HEK293 (cell line): ENCODE measurements at regions not wholly inside any gene's neighbourhood (a gene's known extent, or its start where the extent isn't known, plus 50 kb on each side); places are given as distances from the start of the nearest gene placed in this dataset.

ENCODE experiments used
- HOXD13 ChIP-seq: sonication (generic); formaldehyde crosslinking; IDR thresholded peaks from 2 replicates; pipeline ENCODE4 v1.8.0; 2022; ENCODE audit warnings: missing genetic modification reagents, borderline replicate concordance
- KLF17 ChIP-seq: fragments of 450-650 bp; formaldehyde crosslinking; IDR thresholded peaks from 2 replicates; pipeline ENCODE4 v1.5.1; 2016; ENCODE audit warnings: missing biosample characterization, missing genetic modification characterization
- REST ChIP-seq: fragments of 450-650 bp; formaldehyde crosslinking; IDR thresholded peaks from 2 replicates; pipeline ENCODE4 v1.5.1; 2016; ENCODE audit warnings: missing biosample characterization, missing genetic modification characterization
- SETDB1 ChIP-seq: IDR thresholded peaks from one replicate; pipeline ENCODE4 v1.6.1; 2017; ENCODE audit warnings: mild to moderate bottlenecking, low read length, moderate library complexity, mixed read lengths; ENCODE audit not compliant: insufficient read length
- ZBTB21 ChIP-seq: fragments of 450-650 bp; formaldehyde crosslinking; IDR thresholded peaks from 2 replicates; pipeline ENCODE4 v1.5.1; 2017; ENCODE audit warnings: missing biosample characterization, missing genetic modification characterization
- ZBTB48 ChIP-seq: fragments of 450-650 bp; formaldehyde crosslinking; IDR thresholded peaks from 2 replicates; pipeline ENCODE4 v1.5.1; 2016; ENCODE audit warnings: missing biosample characterization, missing genetic modification characterization
- ZBTB7A ChIP-seq: fragments of 450-650 bp; formaldehyde crosslinking; IDR thresholded peaks from 2 replicates; pipeline ENCODE4 v1.5.1; 2016; ENCODE audit warnings: low read depth, missing biosample characterization, missing genetic modification characterization
- ZBTB8A ChIP-seq: fragments of 450-650 bp; formaldehyde crosslinking; IDR thresholded peaks from 2 replicates; pipeline ENCODE4 v1.5.1; 2016; ENCODE audit warnings: missing biosample characterization, missing genetic modification characterization
- ZFP37 ChIP-seq: fragments of 450-650 bp; formaldehyde crosslinking; IDR thresholded peaks from 2 replicates; pipeline ENCODE4 v1.5.1; 2016; ENCODE audit warnings: missing biosample characterization, missing genetic modification characterization
- ZNF114 ChIP-seq: fragments of 450-650 bp; formaldehyde crosslinking; IDR thresholded peaks from 2 replicates; pipeline ENCODE4 v1.5.0; 2017; ENCODE audit warnings: missing biosample characterization, missing genetic modification characterization
- ZNF157 ChIP-seq: fragments of 450-650 bp; formaldehyde crosslinking; IDR thresholded peaks from 2 replicates; pipeline ENCODE4 v1.5.1; 2016; ENCODE audit warnings: missing biosample characterization, missing genetic modification characterization
- ZNF175 ChIP-seq: fragments of 450-650 bp; formaldehyde crosslinking; IDR thresholded peaks from 2 replicates; pipeline ENCODE4 v1.5.1; 2016; ENCODE audit warnings: missing biosample characterization, missing genetic modification characterization
- ZNF24 ChIP-seq: fragments of 450-650 bp; formaldehyde crosslinking; IDR thresholded peaks from 2 replicates; pipeline ENCODE4 v1.5.1; 2016; ENCODE audit warnings: missing biosample characterization, missing genetic modification characterization
- ZNF335 ChIP-seq: fragments of 450-650 bp; formaldehyde crosslinking; conservative IDR thresholded peaks from 2 replicates; pipeline ENCODE4 v1.5.1; 2016; ENCODE audit warnings: missing biosample characterization, missing genetic modification characterization
- ZNF416 ChIP-seq: fragments of 450-650 bp; formaldehyde crosslinking; IDR thresholded peaks from 2 replicates; pipeline ENCODE4 v1.5.1; 2016; ENCODE audit warnings: missing biosample characterization, missing genetic modification characterization
- ZNF423 ChIP-seq: fragments of 450-650 bp; formaldehyde crosslinking; IDR thresholded peaks from 2 replicates; pipeline ENCODE4 v1.5.1; 2016; ENCODE audit warnings: missing biosample characterization, missing genetic modification characterization
- ZNF48 ChIP-seq: fragments of 450-650 bp; formaldehyde crosslinking; IDR thresholded peaks from 2 replicates; pipeline ENCODE4 v1.5.1; 2016; ENCODE audit warnings: missing biosample characterization, missing genetic modification characterization
- ZNF529 ChIP-seq: fragments of 450-650 bp; formaldehyde crosslinking; IDR thresholded peaks from 2 replicates; pipeline ENCODE4 v1.5.1; 2017; ENCODE audit warnings: missing genetic modification characterization, missing biosample characterization; ENCODE audit not compliant: insufficient replicate concordance
- ZNF555 ChIP-seq: fragments of 450-650 bp; formaldehyde crosslinking; conservative IDR thresholded peaks from 2 replicates; pipeline ENCODE4 v1.5.1; 2017; ENCODE audit warnings: missing biosample characterization, mild to moderate bottlenecking, missing genetic modification characterization, inconsistent platforms
- ZNF600 ChIP-seq: fragments of 450-650 bp; formaldehyde crosslinking; IDR thresholded peaks from 2 replicates; pipeline ENCODE4 v1.5.1; 2016; ENCODE audit warnings: missing biosample characterization, missing genetic modification characterization
- ZNF621 ChIP-seq: fragments of 450-650 bp; formaldehyde crosslinking; IDR thresholded peaks from 2 replicates; pipeline ENCODE4 v1.5.1; 2017; ENCODE audit warnings: missing biosample characterization, missing genetic modification characterization
- ZNF660 ChIP-seq: fragments of 450-650 bp; IDR thresholded peaks from 2 replicates; pipeline ENCODE4 v1.5.1; 2018; ENCODE audit warnings: missing biosample characterization, mild to moderate bottlenecking, missing genetic modification characterization
- ZNF677 ChIP-seq: fragments of 450-650 bp; IDR thresholded peaks from 2 replicates; pipeline ENCODE4 v1.5.0; 2018; ENCODE audit warnings: missing biosample characterization, mild to moderate bottlenecking, missing genetic modification characterization, moderate library complexity
- ZSCAN23 ChIP-seq: fragments of 450-650 bp; formaldehyde crosslinking; IDR thresholded peaks from 2 replicates; pipeline ENCODE4 v1.5.1; 2016; ENCODE audit warnings: missing biosample characterization, missing genetic modification characterization
- ZSCAN30 ChIP-seq: fragments of 450-650 bp; IDR thresholded peaks from 2 replicates; pipeline ENCODE4 v1.5.1; 2018; ENCODE audit warnings: missing biosample characterization, mild to moderate bottlenecking, missing genetic modification characterization, moderate library complexity
- ZSCAN4 ChIP-seq: fragments of 450-650 bp; formaldehyde crosslinking; IDR thresholded peaks from 2 replicates; pipeline ENCODE4 v1.5.1; 2017; ENCODE audit warnings: missing biosample characterization, missing genetic modification characterization
- TF ChIP-seq, protein P1 (sequence below): fragments of 450-650 bp; formaldehyde crosslinking; IDR thresholded peaks from 2 replicates; pipeline ENCODE4 v1.5.1; 2016; ENCODE audit warnings: missing biosample characterization, missing genetic modification characterization, borderline replicate concordance
- TF ChIP-seq, protein P2 (sequence below): fragments of 450-650 bp; formaldehyde crosslinking; IDR thresholded peaks from 2 replicates; pipeline ENCODE4 v1.5.1; 2017; ENCODE audit warnings: missing biosample characterization, missing genetic modification characterization

DNA sequence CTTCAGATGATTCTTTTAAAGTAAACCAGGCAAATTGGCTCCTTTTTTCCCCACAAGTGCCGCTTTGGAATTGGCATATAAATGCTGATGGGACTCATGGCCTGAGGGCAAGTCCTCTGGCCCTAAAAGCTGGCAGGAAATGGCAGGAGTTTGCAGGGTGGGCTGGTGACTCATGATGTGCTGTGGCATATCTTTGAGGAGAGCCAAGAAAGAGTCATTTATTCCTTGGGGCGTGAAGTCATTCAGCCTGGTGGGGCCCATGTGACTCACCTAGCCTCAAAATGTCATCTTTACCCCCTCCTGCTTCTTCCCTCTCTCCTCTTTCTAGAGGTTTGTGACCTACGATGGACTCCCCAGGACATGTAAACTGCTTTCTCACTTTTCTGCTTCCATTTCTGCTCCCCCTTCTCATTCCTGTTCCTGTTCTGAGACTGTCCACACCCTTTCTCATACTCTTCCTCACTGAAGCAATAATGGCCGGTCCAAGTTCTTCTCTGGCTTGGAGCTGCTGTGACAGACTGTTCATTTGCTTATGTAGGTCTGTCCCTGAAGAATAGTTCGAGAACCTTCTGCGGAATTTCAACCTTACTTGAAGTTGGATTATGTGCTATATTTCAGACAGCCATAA, 326.1 kb downstream of the SATB1 start (continued):
- peak; percentile 90 for TF ChIP-seq KLF17 (tag by site-specific recombination)
- TF ChIP-seq ZNF24: peak; percentile 61; the same call in 1 of the 2 replicates
- no peak for TF ChIP-seq ZBTB48
- no peak for TF ChIP-seq ZNF48 (tag by site-specific recombination)
- no peak for TF ChIP-seq ZNF677 (tag by site-specific recombination)
- no peak for TF ChIP-seq ZBTB7A (tag by site-specific recombination)
- TF ChIP-seq, protein P1, sequence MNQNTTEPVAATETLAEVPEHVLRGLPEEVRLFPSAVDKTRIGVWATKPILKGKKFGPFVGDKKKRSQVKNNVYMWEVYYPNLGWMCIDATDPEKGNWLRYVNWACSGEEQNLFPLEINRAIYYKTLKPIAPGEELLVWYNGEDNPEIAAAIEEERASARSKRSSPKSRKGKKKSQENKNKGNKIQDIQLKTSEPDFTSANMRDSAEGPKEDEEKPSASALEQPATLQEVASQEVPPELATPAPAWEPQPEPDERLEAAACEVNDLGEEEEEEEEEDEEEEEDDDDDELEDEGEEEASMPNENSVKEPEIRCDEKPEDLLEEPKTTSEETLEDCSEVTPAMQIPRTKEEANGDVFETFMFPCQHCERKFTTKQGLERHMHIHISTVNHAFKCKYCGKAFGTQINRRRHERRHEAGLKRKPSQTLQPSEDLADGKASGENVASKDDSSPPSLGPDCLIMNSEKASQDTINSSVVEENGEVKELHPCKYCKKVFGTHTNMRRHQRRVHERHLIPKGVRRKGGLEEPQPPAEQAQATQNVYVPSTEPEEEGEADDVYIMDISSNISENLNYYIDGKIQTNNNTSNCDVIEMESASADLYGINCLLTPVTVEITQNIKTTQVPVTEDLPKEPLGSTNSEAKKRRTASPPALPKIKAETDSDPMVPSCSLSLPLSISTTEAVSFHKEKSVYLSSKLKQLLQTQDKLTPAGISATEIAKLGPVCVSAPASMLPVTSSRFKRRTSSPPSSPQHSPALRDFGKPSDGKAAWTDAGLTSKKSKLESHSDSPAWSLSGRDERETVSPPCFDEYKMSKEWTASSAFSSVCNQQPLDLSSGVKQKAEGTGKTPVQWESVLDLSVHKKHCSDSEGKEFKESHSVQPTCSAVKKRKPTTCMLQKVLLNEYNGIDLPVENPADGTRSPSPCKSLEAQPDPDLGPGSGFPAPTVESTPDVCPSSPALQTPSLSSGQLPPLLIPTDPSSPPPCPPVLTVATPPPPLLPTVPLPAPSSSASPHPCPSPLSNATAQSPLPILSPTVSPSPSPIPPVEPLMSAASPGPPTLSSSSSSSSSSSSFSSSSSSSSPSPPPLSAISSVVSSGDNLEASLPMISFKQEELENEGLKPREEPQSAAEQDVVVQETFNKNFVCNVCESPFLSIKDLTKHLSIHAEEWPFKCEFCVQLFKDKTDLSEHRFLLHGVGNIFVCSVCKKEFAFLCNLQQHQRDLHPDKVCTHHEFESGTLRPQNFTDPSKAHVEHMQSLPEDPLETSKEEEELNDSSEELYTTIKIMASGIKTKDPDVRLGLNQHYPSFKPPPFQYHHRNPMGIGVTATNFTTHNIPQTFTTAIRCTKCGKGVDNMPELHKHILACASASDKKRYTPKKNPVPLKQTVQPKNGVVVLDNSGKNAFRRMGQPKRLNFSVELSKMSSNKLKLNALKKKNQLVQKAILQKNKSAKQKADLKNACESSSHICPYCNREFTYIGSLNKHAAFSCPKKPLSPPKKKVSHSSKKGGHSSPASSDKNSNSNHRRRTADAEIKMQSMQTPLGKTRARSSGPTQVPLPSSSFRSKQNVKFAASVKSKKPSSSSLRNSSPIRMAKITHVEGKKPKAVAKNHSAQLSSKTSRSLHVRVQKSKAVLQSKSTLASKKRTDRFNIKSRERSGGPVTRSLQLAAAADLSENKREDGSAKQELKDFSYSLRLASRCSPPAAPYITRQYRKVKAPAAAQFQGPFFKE (tag by site-specific recombination): no peak
- TF ChIP-seq ZNF175 (tag by site-specific recombination): no peak
- TF ChIP-seq REST (tag by site-specific recombination): no peak
- TF ChIP-seq ZNF529 (tag by site-specific recombination): no peak
- TF ChIP-seq ZNF555 (tag by site-specific recombination): no peak
- no peak for TF ChIP-seq SETDB1
- TF ChIP-seq ZNF423: no peak
- TF ChIP-seq HOXD13: no peak
- TF ChIP-seq ZNF416 (tag by site-specific recombination): no peak
- no peak; the same call in 1 of the 2 replicates for TF ChIP-seq ZNF335
- no peak for TF ChIP-seq ZNF621 (tag by site-specific recombination)
- no peak for TF ChIP-seq ZFP37 (tag by site-specific recombination)
- TF ChIP-seq ZNF114 (tag by site-specific recombination): no peak
- TF ChIP-seq ZSCAN23 (tag by site-specific recombination): no peak
- no peak for TF ChIP-seq ZBTB8A
- peak; percentile 56 for TF ChIP-seq ZBTB21 (tag by site-specific recombination)
- TF ChIP-seq ZSCAN4 (tag by site-specific recombination): no peak
- TF ChIP-seq ZNF600: peak; percentile 32; the same call in 1 of the 2 replicates
- peak; percentile 87 for TF ChIP-seq ZNF660 (tag by site-specific recombination)
- TF ChIP-seq ZNF157: no peak
- no peak for TF ChIP-seq ZSCAN30 (tag by site-specific recombination)
- TF ChIP-seq, protein P2, sequence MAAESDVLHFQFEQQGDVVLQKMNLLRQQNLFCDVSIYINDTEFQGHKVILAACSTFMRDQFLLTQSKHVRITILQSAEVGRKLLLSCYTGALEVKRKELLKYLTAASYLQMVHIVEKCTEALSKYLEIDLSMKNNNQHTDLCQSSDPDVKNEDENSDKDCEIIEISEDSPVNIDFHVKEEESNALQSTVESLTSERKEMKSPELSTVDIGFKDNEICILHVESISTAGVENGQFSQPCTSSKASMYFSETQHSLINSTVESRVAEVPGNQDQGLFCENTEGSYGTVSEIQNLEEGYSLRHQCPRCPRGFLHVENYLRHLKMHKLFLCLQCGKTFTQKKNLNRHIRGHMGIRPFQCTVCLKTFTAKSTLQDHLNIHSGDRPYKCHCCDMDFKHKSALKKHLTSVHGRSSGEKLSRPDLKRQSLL (tag by site-specific recombination): no peak
